HG02943 (cell line): ENCODE measurements at regions not wholly inside any gene's neighbourhood (a gene's known extent, or its start where the extent isn't known, plus 50 kb on each side); places are given as distances from the start of the nearest gene placed in this dataset.
"Not testable (repeated sequence)": the region's sequence is repeated elsewhere in the genome, so short reads cannot be mapped to it uniquely, and the experiment has no call there.

Experiments
- ATAC-seq: cut with Tn5 transposase; IDR thresholded peaks from one replicate; pipeline ENCODE4 v1.9.1; 2021; ENCODE audit warnings: mild to moderate bottlenecking, low read depth, moderate library complexity; ENCODE audit not compliant: unreplicated experiment

GRCh38 chr6:11486959-11487358 lies 50.6 kb upstream of the TMEM170B start:
- ATAC-seq, result no peak

DNA sequence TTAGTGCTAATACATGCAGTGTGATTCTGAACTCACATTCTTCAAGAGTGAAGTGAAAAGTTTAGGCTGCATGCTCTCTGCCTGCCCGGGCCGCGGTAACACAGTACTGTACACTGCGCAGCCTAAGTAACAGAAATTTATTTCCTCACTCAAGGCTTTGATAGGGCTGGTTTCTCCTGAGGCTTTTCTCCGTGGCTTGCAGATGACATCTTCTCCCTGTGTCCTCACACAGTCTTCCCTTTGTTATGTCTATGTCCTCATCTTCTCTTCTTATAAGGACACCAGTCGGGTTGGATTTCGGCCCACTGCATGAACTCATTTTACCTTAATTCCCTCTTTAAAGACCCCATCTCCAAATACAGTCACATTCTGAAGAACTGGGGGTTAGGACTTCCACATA lies 51.1 kb upstream of the TMEM170B start:
- ATAC-seq, result no peak

GRCh38 chr6:11486051-11486450 lies 51.5 kb upstream of the TMEM170B start:
- no peak for ATAC-seq

DNA sequence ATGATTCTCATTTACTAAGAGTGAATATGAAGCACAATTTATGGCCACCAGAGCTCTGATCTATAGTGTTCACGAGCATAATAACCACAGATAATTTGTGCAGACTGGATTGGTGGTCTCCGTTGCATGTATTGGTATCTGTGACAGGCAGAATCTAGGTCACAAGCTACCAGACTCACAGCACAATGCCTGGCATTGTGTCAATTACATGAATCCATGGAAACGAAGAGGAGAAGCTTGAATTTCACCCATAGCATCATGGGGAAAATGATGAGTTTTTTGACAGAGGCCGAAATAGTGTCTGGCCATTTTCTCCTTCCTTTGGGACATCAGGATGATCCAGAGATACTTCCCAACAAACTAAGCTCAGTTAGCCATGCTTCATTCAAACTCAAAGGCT lies 52.3 kb upstream of the TMEM170B start:
- no peak for ATAC-seq

DNA sequence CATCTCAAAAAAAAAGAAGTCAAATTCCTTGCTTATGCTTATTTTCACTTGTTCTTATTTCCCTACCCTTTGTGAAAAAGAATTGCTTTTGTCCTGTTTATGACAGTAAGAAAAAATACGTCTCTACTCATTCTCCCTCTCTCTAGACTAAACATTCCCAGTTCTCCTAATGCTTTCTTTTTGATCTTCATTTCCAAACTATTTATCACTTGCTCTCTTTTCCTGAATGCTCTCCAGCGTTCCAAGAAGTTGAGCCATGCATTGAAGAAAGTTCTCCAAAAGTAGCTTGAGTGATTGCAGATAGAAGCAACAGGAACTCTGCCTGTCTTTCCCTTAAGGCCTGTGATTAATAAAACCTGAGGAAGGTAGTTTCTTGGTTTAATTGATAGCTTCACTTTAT lies 53.1 kb upstream of the TMEM170B start:
- ATAC-seq, result no peak

GRCh38 chr6:11482616-11483015 lies 54.9 kb upstream of the TMEM170B start:
- no peak for ATAC-seq

DNA sequence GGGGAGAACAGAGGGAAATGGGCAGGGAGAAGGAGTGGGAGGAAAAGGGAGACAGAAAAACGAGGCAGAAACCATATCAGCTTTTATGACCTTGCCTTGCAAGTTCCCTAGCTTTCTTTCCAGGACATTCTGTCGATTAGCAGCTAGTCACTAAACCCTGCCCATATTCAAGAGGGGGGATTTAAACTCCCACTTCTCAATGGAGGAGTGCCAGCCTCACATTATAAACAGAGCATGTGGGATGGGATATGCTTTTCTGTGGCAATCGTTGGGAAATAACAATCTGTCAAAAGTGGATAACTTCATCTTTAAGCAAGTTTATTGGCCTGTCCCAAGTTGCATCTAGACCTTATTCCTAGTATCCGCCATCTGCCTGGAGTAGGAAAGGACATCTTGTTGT lies 57.0 kb upstream of the TMEM170B start:
- no peak for ATAC-seq

GRCh38 chr6:11479296-11479695 lies 58.3 kb upstream of the TMEM170B start:
- no peak for ATAC-seq

GRCh38 chr6:11478586-11478985 lies 59.0 kb upstream of the TMEM170B start:
- ATAC-seq, result no peak

DNA sequence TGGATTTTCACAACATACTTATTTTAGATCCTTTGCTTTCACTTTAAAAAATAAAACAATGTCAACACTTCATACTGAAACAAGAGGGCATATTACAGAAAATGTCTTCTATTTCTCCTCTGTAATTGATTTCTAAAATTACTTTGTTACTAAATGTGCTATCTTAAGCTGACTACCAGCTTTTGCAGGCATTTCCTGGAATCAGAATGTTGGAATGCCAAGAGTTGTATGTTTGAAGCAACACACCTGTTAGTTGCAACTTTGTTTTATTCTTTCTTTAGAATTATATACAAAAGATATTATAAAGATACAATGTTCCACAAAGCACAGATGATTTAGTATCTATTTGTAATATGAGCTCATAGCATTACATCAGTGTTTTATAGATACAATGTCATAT lies 62.5 kb upstream of the TMEM170B start:
- no peak for ATAC-seq

GRCh38 chr6:11473008-11473740 lies 64.4 kb upstream of the TMEM170B start:
- no peak for ATAC-seq

- ATAC-seq, result no peak
Observed at GRCh38 chr6:11471261-11471660, 66.3 kb upstream of the TMEM170B start.

DNA sequence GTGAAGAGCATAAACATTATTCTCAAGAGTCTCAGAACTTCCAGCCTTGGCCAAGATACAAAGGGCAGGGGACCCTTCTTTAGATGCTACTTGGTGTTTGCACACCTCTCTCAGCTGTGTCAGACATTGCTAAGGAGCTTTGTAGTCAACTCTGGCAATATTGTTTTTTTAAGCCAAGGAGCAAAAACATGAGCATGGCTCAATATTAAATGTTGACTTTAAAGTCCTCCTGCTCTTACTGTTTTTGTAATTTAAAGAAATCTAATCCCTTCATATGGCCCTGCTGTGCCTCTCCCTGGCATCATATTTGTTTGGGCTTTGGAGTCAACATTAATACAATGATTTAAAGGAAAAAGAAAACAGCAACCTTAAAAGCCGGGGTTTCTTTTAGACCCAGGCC lies 67.9 kb upstream of the TMEM170B start:
- no peak for ATAC-seq

- ATAC-seq, result not testable (repeated sequence)
Observed at GRCh38 chr6:11468271-11468670, 69.3 kb upstream of the TMEM170B start.

DNA sequence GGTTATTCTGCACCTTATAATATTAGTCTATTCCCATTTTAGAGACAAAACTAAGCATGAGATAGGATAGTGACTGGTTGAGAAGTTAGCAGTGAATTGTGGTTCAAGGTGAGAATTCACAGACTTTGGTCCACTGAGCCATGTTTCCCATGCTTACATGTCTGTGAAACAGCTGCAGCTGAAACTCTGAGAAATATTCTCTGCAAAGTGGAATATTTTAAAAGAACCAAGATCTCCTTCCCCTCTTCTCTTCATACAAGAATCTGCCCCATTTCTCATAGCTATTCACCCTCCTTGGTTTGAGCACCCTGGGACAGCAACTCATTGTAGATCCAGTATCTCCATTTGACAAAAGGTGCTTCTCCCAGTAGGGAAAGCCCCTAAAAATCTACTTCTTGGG lies 70.2 kb upstream of the TMEM170B start:
- ATAC-seq, result no peak

GRCh38 chr6:11463398-11463780 lies 74.2 kb upstream of the TMEM170B start:
- ATAC-seq, result no peak

GRCh38 chr6:11462742-11463397 lies 74.7 kb upstream of the TMEM170B start:
- no peak for ATAC-seq

GRCh38 chr6:11460837-11461661 lies 76.5 kb upstream of the TMEM170B start:
- ATAC-seq, result peak; percentile 70

DNA sequence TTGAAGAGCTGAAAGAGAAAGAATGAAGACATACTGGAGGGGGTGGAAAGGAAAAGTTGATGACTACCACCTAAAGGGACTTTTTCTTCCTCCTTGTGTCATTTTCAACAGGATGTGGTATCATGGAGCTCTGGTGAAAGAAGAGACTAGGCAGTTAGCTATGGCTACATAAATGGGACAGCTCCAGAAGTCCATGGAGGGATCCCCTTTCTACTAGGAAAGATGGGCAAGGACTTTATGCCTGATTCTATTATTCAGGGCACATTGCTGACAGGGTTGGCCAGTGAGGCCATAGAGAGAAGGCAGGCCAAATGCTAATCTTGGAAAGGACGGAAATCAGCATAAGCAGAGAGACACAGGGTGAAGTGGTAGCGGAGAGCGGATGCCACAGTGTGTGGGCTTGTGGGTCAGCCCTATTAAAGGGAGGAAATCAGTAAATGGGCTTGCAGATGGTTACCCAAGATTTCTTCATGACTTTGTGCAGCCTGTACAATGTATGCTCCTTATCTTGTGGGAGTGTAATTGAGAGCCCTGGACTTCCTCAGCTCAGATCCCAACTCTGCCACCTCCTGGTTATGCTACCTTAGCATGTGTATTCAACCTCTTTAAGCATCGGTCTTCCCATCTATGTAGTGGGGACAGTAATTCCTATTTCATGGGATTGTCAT lies 77.4 kb upstream of the TMEM170B start:
- no peak for ATAC-seq

DNA sequence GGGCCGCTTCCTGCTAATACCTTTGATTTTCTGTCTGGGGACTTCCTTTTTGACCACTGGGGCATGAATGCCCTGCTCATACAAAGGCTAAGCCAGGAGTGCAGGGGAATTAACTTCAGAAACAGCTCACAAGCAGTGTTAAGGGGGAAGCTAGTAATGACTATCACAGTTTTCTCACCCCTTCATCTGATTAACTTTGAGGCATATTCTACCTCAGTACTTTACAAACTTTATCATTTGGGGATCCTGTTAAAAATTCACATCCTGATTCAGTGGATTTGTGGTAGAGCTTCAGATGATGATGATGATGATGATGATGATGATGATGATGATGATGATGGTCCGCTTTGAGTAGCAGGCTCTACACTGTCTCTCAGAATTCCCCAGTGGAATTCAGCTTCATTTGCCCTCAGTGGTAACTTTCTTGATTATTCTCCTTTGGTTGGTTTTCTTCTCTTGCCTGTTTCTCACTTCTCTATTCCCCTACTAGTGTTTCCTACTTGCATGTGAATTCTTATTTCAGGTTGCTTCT lies 78.4 kb upstream of the TMEM170B start:
- ATAC-seq, result no peak

DNA sequence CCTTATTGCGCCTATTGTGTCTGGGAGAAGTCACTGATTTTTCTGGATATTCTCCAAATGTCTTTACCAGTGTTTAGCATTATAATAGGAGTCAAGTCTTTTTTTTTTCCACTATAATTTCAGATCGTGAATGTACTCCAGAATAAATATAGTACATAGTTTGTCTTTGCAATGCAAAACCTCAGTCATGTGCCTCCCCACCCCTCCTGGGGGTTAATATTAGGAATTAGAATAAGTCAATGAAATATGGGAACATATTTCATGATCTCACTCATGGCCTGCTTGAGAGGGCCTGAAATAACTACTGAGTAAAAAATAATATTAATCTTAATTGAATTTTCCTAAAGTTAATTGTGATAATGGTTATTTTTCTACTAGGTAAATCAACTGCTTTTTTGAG lies 79.0 kb upstream of the TMEM170B start:
- no peak for ATAC-seq
